H1 (cell line): ENCODE measurements at regions not wholly inside any gene's neighbourhood (a gene's known extent, or its start where the extent isn't known, plus 50 kb on each side); places are given as distances from the start of the nearest gene placed in this dataset.

Experiments used
- CTCF ChIA-PET: fragments of 300-600 bp; sonication (Branson Sonifier 250); formaldehyde crosslinking; loops from one replicate; lab custom pipeline; 2021; ENCODE audit not compliant: partially characterized antibody; lab: Charles Lee
- POLR2A ChIA-PET: fragments of 300-600 bp; sonication (Branson Sonifier 250); formaldehyde crosslinking; loops from one replicate; lab custom pipeline; 2021; ENCODE audit warnings: inconsistent platforms; ENCODE audit not compliant: partially characterized antibody; lab: Charles Lee
- DNase-seq, 2 experiments: peaks; one replicate each; pipeline versions ENCODE4 v3.0.0 to v3.0.0-alpha.2; 2010 to 2022; ENCODE audit warnings: low spot score in 2 of 2, low read depth in 1 of 2, mixed read lengths in 1 of 2
- FAIRE-seq: peaks from 2 replicates; lab custom pipeline; 2011; peaks lifted over from hg19 to GRCh38; lab: Jason Lieb, UNC
- H2AFZ ChIP-seq: 2 replicates; pipeline ENCODE4 v1.8.1; 2012; ENCODE audit warnings: low read length, inconsistent platforms
- H2AK5ac ChIP-seq: 2 replicates; pipeline ENCODE4 v1.6.1; 2013; ENCODE audit warnings: low read depth, low read length
- H2BK120ac ChIP-seq: replicated peaks from 2 replicates; pipeline ENCODE3; 2013; ENCODE audit warnings: low read depth, low read length, inconsistent platforms
- H2BK12ac ChIP-seq: 2 replicates; pipeline ENCODE4 v1.6.1; 2013; ENCODE audit warnings: low read depth, low read length
- H2BK15ac ChIP-seq: 2 replicates; pipeline ENCODE4 v1.6.1; 2013; ENCODE audit warnings: low read length
- H2BK20ac ChIP-seq: 2 replicates; pipeline ENCODE4 v1.6.1; 2013; ENCODE audit warnings: low read length
- H2BK5ac ChIP-seq: 2 replicates; pipeline ENCODE4 v1.6.1; 2013; ENCODE audit warnings: low read depth, low read length
- H3K14ac ChIP-seq: 2 replicates; pipeline ENCODE4 v1.6.1; 2013; ENCODE audit warnings: inconsistent platforms; ENCODE audit not compliant: insufficient read length
- H3K18ac ChIP-seq: 2 replicates; pipeline ENCODE4 v1.6.1; 2013; ENCODE audit warnings: low read length; ENCODE audit errors: extremely low read depth
- H3K23ac ChIP-seq: 2 replicates; pipeline ENCODE4 v1.6.1; 2013; ENCODE audit warnings: inconsistent platforms; ENCODE audit not compliant: insufficient read length
- H3K23me2 ChIP-seq: 2 replicates; pipeline ENCODE4 v1.6.1; 2013; ENCODE audit warnings: low read depth, low read length
- H3K27ac ChIP-seq: 2 replicates; pipeline ENCODE4 v1.6.1; 2011; ENCODE audit warnings: low read depth, low read length, inconsistent platforms
- H3K27me3 ChIP-seq, 4 experiments: replicated peaks in 1 of 4; 1 replicate in 1 of 4; 2 replicates in 3 of 4; pipeline versions ENCODE4 v1.6.1 to v1.8.1; 2011 to 2013; ENCODE audit warnings: low read length in 3 of 4, mild to moderate bottlenecking in 3 of 4, inconsistent platforms in 2 of 4, mixed read lengths in 2 of 4, moderate library complexity in 1 of 4; ENCODE audit not compliant: control insufficient read depth in 3 of 4, insufficient read depth in 3 of 4; ENCODE audit errors: extremely low read depth in 1 of 4
- H3K36me3 ChIP-seq, 4 experiments: 2 replicates each; pipeline versions ENCODE4 v1.6.1 to v1.8.1; 2011 to 2013; ENCODE audit warnings: mild to moderate bottlenecking in 4 of 4, low read length in 3 of 4, moderate library complexity in 2 of 4, control low read depth in 1 of 4, inconsistent platforms in 1 of 4; ENCODE audit not compliant: insufficient read depth in 4 of 4, control insufficient read depth in 2 of 4
- H3K4ac ChIP-seq: replicated peaks from 2 replicates; pipeline ENCODE3; 2013; ENCODE audit warnings: low read length, low read depth, mixed read lengths, inconsistent platforms; ENCODE audit not compliant: insufficient read length
- H3K4me1 ChIP-seq, 4 experiments: replicated peaks in 1 of 4; 1 replicate in 1 of 4; 2 replicates in 3 of 4; pipeline versions ENCODE4 v1.6.1 to v1.8.1; 2011 to 2013; ENCODE audit warnings: low read length in 3 of 4, inconsistent platforms in 2 of 4, mixed read lengths in 1 of 4; ENCODE audit not compliant: insufficient read depth in 4 of 4, control insufficient read depth in 3 of 4
- H3K4me2 ChIP-seq, 2 experiments: 2 replicates each; pipeline versions ENCODE4 v1.6.1 to v1.8.1; 2011 to 2013; ENCODE audit warnings: low read depth in 2 of 2, low read length in 2 of 2, control low read depth in 1 of 2, inconsistent platforms in 1 of 2, mild to moderate bottlenecking in 1 of 2; ENCODE audit not compliant: insufficient read depth in 1 of 2
- H3K4me3 ChIP-seq, 4 experiments: fragments of 200-600, 300-600 bp in 1 of 4; sonication (generic), shearing (Covaris generic), sonication (Bioruptor Twin) in 1 of 4; 2 replicates each; pipeline versions ENCODE4 v1.5.1 to v1.8.1; 2011 to 2016; ENCODE audit warnings: low read length in 4 of 4, low read depth in 3 of 4, control low read depth in 2 of 4, inconsistent platforms in 2 of 4, mild to moderate bottlenecking in 2 of 4, mixed read lengths in 1 of 4, moderate library complexity in 1 of 4; ENCODE audit not compliant: insufficient read depth in 2 of 4; ENCODE audit errors: extremely low read depth in 1 of 4
- H3K56ac ChIP-seq: replicated peaks from 2 replicates; pipeline ENCODE3; 2013; ENCODE audit warnings: low read depth, mild to moderate bottlenecking, mixed read lengths, low read length, inconsistent platforms; ENCODE audit not compliant: insufficient read length
- H3K79me1 ChIP-seq: 2 replicates; pipeline ENCODE4 v1.6.1; 2013; ENCODE audit warnings: low read depth, low read length, control low read depth
- H3K79me2 ChIP-seq, 2 experiments: 2 replicates each; pipeline versions ENCODE4 v1.6.1 to v1.8.1; 2012 to 2013; ENCODE audit warnings: low read length in 2 of 2, mild to moderate bottlenecking in 2 of 2, inconsistent platforms in 1 of 2; ENCODE audit not compliant: insufficient read depth in 2 of 2, control insufficient read depth in 1 of 2
- H3K9ac ChIP-seq, 4 experiments: replicated peaks in 1 of 4; 1 replicate in 1 of 4; 2 replicates in 3 of 4; pipeline versions ENCODE4 v1.6.1 to v1.8.1; 2011 to 2013; ENCODE audit warnings: low read depth in 3 of 4, low read length in 3 of 4, control low read depth in 2 of 4, mild to moderate bottlenecking in 2 of 4, moderate library complexity in 2 of 4, inconsistent platforms in 1 of 4; ENCODE audit errors: extremely low read depth in 1 of 4
- H3K9me3 ChIP-seq, 2 experiments: 2 replicates each; pipeline versions ENCODE4 v1.6.1 to v1.8.1; 2012 to 2013; ENCODE audit warnings: mild to moderate bottlenecking in 2 of 2, moderate library complexity in 2 of 2, control low read depth in 1 of 2, inconsistent platforms in 1 of 2, low read depth in 1 of 2, low read length in 1 of 2, mixed read lengths in 1 of 2; ENCODE audit not compliant: insufficient read depth in 2 of 2
- H4K20me1 ChIP-seq, 2 experiments: replicated peaks in 1 of 2; 2 replicates each; pipeline versions ENCODE3 to v1.8.1; 2011 to 2013; ENCODE audit warnings: inconsistent platforms in 2 of 2, low read length in 2 of 2, mild to moderate bottlenecking in 1 of 2; ENCODE audit not compliant: insufficient read depth in 2 of 2, control insufficient read depth in 1 of 2
- H4K5ac ChIP-seq: 2 replicates; pipeline ENCODE4 v1.6.1; 2013; ENCODE audit warnings: low read length, low read depth, mixed read lengths, inconsistent platforms; ENCODE audit not compliant: insufficient read length
- H4K8ac ChIP-seq: 2 replicates; pipeline ENCODE4 v1.8.0; 2013; ENCODE audit warnings: mild to moderate bottlenecking, moderate library complexity, low read length, inconsistent platforms; ENCODE audit not compliant: insufficient read depth; ENCODE audit errors: extremely low read depth
- H4K91ac ChIP-seq: replicated peaks from 2 replicates; pipeline ENCODE3; 2013; ENCODE audit warnings: low read length, mixed read lengths, inconsistent platforms; ENCODE audit not compliant: insufficient read length
- EP300 ChIP-seq, 2 experiments: IDR thresholded peaks; 1 replicate in 1 of 2; 2 replicates in 1 of 2; pipeline ENCODE4 v1.6.1; 2011 to 2012; ENCODE audit warnings: low read depth in 2 of 2, low read length in 2 of 2, mild to moderate bottlenecking in 2 of 2, borderline replicate concordance in 1 of 2, inconsistent platforms in 1 of 2, moderate library complexity in 1 of 2
- GABPA ChIP-seq: IDR thresholded peaks from 2 replicates; pipeline ENCODE4 v1.6.1; 2011; ENCODE audit warnings: mild to moderate bottlenecking, low read length, moderate library complexity, borderline replicate concordance; ENCODE audit not compliant: insufficient read depth
- RAD21 ChIP-seq, 2 experiments: IDR thresholded peaks in 1 of 2; conservative IDR thresholded peaks in 1 of 2; 2 replicates each; pipeline ENCODE4 v1.6.1; 2011; ENCODE audit warnings: low read depth in 2 of 2, low read length in 2 of 2, improper control_type of control experiment in 1 of 2, inconsistent platforms in 1 of 2, mild to moderate bottlenecking in 1 of 2, moderate library complexity in 1 of 2
- RBBP5 ChIP-seq: IDR thresholded peaks from 2 replicates; pipeline ENCODE4 v1.7.1; 2012; ENCODE audit warnings: low read depth, mild to moderate bottlenecking, inconsistent platforms, low read length, moderate library complexity, borderline replicate concordance
- WGBS, 2 experiments: shearing (Covaris generic) in 1 of 2; methylation state at CpG; one replicate each; pipeline versions ENCODE4 v1.1.6 to v1.1.7; 2013 to 2015; ENCODE audit warnings: low lambda C conversion rate in 2 of 2, mixed read lengths in 2 of 2, inconsistent platforms in 1 of 2, low coverage in 1 of 2, missing lambda C conversion rate in 1 of 2; ENCODE audit not compliant: insufficient replicate concordance in 2 of 2, insufficient coverage in 1 of 2, insufficient read length in 1 of 2; ENCODE audit errors: extremely low coverage in 1 of 2, missing lambda C conversion rate in 1 of 2; 5-methylcytosine and 5-hydroxymethylcytosine counted together
- TF ChIP-seq, protein P1 (sequence below): IDR thresholded peaks from 2 replicates; pipeline ENCODE4 v1.6.1; 2011; ENCODE audit warnings: low read depth, mild to moderate bottlenecking, low read length; ENCODE audit not compliant: insufficient read depth

DNA sequence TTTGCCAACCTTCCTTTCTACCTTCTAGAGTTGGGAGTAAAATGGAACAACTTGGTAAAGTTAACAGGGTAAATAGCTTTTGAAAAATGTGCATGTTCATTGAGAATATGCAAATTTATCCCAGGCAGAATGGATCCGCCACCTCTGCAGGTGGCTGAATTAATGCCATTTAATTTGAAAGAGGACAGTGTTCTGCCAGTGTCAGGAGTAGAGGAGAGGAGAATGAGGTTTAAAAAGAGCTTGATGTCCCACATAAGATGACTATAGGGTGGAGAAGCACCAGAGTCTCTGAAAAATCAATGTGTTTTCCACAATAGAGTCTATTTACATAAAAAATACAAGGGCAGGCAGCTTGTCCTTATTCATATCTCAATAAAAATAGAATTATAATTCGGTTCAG lies 1804.3 kb upstream of the PCDH10 start:
- Histone ChIP-seq H2BK5ac (no peak overlapping the region), H2BK20ac (no peak overlapping the region), H3K4me3 (no peak overlapping the region), H4K5ac (no peak overlapping the region), H3K27ac (no peak overlapping the region), H3K79me2 (no peaks in the 10 kb centered on the region), H3K36me3 (no peaks in the 10 kb centered on the region), H3K4me2 (peak overlapping the region in 1 of 2 experiments; percentile 18; a peak in 1 of 4 replicates), H3K4ac (no peak overlapping the region), H2BK120ac (no peak overlapping the region), H4K20me1 (no peaks in the 10 kb centered on the region), H3K23ac (no peak overlapping the region)
- no peak for FAIRE-seq
- CTCF ChIA-PET = no interaction called here
- no peak for TF ChIP-seq EP300 (IDR thresholded peaks at IDR 0.05; ENCODE audit: borderline replicate concordance in 1 of 2, low read depth in 2 of 2, low read length in 2 of 2)
- no peak for TF ChIP-seq RBBP5
- TF ChIP-seq RAD21 (IDR thresholded peaks at IDR 0.05 in 1 of 2, conservative IDR thresholded peaks at IDR 0.05 in 1 of 2; ENCODE audit: low read depth in 2 of 2, low read length in 2 of 2) = no peak
- TF ChIP-seq GABPA = no peak
- TF ChIP-seq, protein P1, sequence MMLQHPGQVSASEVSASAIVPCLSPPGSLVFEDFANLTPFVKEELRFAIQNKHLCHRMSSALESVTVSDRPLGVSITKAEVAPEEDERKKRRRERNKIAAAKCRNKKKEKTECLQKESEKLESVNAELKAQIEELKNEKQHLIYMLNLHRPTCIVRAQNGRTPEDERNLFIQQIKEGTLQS = no peak
- TF ChIP-seq, all 59 proteins: peak for 0
- Histone ChIP-seq H3K4me1 (peaks cover 0 to 10% (median 3%) of the 10 kb centered on the region in 4 experiments; a peak in 2 of 7 replicates), H3K14ac (no peak overlapping the region), H4K91ac (no peak overlapping the region), H3K18ac (no peak overlapping the region), H2BK15ac (no peak overlapping the region), H2AK5ac (no peak overlapping the region), H2BK12ac (no peak overlapping the region), H3K23me2 (no peaks in the 10 kb centered on the region), H4K8ac (no peak overlapping the region), H3K79me1 (no peaks in the 10 kb centered on the region), H2AFZ (no peak overlapping the region), H3K56ac (no peak overlapping the region), H3K27me3 (no peaks in the 10 kb centered on the region), H3K9me3 (no peaks in the 10 kb centered on the region), H3K9ac (no peak overlapping the region)
- POLR2A ChIA-PET = no interaction called here
- 59% methylated on average over 2 of the region's 2 CpGs; no CpG with 5 or more reads in 1 of the 2 experiments for WGBS, 2 experiments
- no peak for DNase-seq
